Tongue (tissue), 1 donor: ENCODE measurements at regions not wholly inside any gene's neighbourhood (a gene's known extent, or its start where the extent isn't known, plus 50 kb on each side); places are given as distances from the start of the nearest gene placed in this dataset.

Experiments
- DNase-seq: peaks from one replicate; pipeline ENCODE4 v3.0.0-alpha.2; 2015

GRCh38 chr2:160963957-160964356, 196.3 kb upstream of the TANK start:
- DNase-seq, result no peak

- peak; percentile 25 for DNase-seq
Measured at GRCh38 chr2:160967523-160967922, 192.7 kb upstream of the TANK start.

- DNase-seq, result no peak
Measured at GRCh38 chr2:160968183-160968582, 192.0 kb upstream of the TANK start.

GRCh38 chr2:160970052-160970965, 189.9 kb upstream of the TANK start:
- peak; percentile 90 for DNase-seq

- no peak for DNase-seq
Measured at GRCh38 chr2:160973991-160974390, 186.2 kb upstream of the TANK start.

GRCh38 chr2:160974803-160975202, 185.4 kb upstream of the TANK start:
- DNase-seq, result no peak

- no peak for DNase-seq
Measured at GRCh38 chr2:160976797-160977196, 183.4 kb upstream of the TANK start.

- no peak for DNase-seq
Measured at GRCh38 chr2:160977376-160977775, 182.9 kb upstream of the TANK start.

GRCh38 chr2:160977854-160978253, 182.4 kb upstream of the TANK start:
- DNase-seq, result no peak

- peak; percentile 76 for DNase-seq
Measured at GRCh38 chr2:160984426-160985077, 175.7 kb upstream of the TANK start.

GRCh38 chr2:160989778-160990177, 170.4 kb upstream of the TANK start:
- DNase-seq, result peak; percentile 33

GRCh38 chr2:160993654-160994061, 166.6 kb upstream of the TANK start:
- no peak for DNase-seq

- DNase-seq, result peak; percentile 92
Measured at GRCh38 chr2:160994141-160995002, 165.9 kb upstream of the TANK start.

GRCh38 chr2:160996584-160996983, 163.6 kb upstream of the TANK start:
- DNase-seq, result no peak

GRCh38 chr2:161004379-161004778, 155.8 kb upstream of the TANK start:
- DNase-seq, result no peak

GRCh38 chr2:161005170-161005569, 155.1 kb upstream of the TANK start:
- DNase-seq, result no peak

- DNase-seq, result no peak
Measured at GRCh38 chr2:161008311-161008710, 151.9 kb upstream of the TANK start.

- DNase-seq, result no peak
Measured at GRCh38 chr2:161010503-161011015, 149.7 kb upstream of the TANK start.

GRCh38 chr2:161017780-161018470, 142.3 kb upstream of the TANK start:
- DNase-seq, result peak; percentile 68

GRCh38 chr2:161019311-161019710, 140.9 kb upstream of the TANK start:
- DNase-seq, result no peak

- no peak for DNase-seq
Measured at GRCh38 chr2:161020437-161020836, 139.8 kb upstream of the TANK start.

GRCh38 chr2:161028581-161028980, 131.6 kb upstream of the TANK start:
- no peak for DNase-seq
